ENCODE measurements at regions not wholly inside any gene's neighbourhood (a gene's known extent, or its start where the extent isn't known, plus 50 kb on each side); places are given as distances from the start of the nearest gene placed in this dataset.

GRCh38 chr6:137798261-137798660 is 68.8 kb upstream of the TNFAIP3 start:
- peaks cover 11% of the 10 kb centered on the region for H3K4me1 ChIP-seq
- no peaks in the 10 kb centered on the region for H3K36me3 ChIP-seq
- H3K27ac ChIP-seq: no peak overlapping the region
- Mint-ChIP-seq H3K4me1 (peaks cover 12% of the 10 kb centered on the region), H3K4me3 (no peak overlapping the region), H3K27me3 (ENCODE audit: insufficient read depth, low read depth) (no peaks in the 10 kb centered on the region), H3K27ac (no peak overlapping the region), H3K9me3 (no peaks in the 10 kb centered on the region), H3K36me3 (no peaks in the 10 kb centered on the region)
- H3K79me2 ChIP-seq (ENCODE audit: low read depth): no peaks in the 10 kb centered on the region
- TF ChIP-seq EZH2phosphoT487 (IDR thresholded peaks at IDR 0.05) (no peak), CTCF (IDR thresholded peaks at IDR 0.05) (no peak), EZH2 (IDR thresholded peaks at IDR 0.05) (no peak)
- no peaks in the 10 kb centered on the region for H4K20me1 ChIP-seq (ENCODE audit: low read depth)
- H2AFZ ChIP-seq (replicated peaks): no peak overlapping the region
- no peak overlapping the region for H3K9ac ChIP-seq
- no peaks in the 10 kb centered on the region for H3K9me3 ChIP-seq (ENCODE audit: low read depth)
- H3K4me2 ChIP-seq: no peak overlapping the region
- H3K27me3 ChIP-seq: no peaks in the 10 kb centered on the region
- no peak overlapping the region for H3K4me3 ChIP-seq
- DNase-seq (ENCODE audit: low spot score): no peak
- H3F3A ChIP-seq (ENCODE audit: low read depth): no peaks in the 10 kb centered on the region

DNA sequence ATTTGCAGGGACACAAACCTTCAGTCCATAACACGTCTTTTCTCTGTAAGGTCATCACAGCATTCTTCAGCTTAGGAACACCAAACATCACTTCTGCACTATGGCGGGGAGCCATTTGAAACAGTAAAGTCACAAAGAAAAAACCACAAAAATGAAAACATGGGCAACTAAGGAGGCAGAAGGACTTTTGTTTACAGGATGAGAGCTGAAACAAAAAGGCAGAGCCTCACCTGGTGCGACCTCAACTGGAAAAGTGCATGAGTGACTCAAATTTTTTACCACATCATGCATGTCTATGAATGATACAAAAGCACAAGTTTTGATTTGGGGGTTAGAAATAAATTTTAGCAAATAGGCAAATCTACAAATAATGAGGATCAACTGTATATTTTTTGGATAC is 68.2 kb upstream of the TNFAIP3 start:
- Histone ChIP-seq H3F3A (ENCODE audit: low read depth) (no peaks in the 10 kb centered on the region), H3K9me3 (ENCODE audit: low read depth) (no peaks in the 10 kb centered on the region), H4K20me1 (ENCODE audit: low read depth) (no peaks in the 10 kb centered on the region), H3K36me3 (no peaks in the 10 kb centered on the region), H3K9ac (no peak overlapping the region), H2AFZ (replicated peaks) (no peak overlapping the region), H3K4me1 (peaks cover 11% of the 10 kb centered on the region), H3K4me2 (no peak overlapping the region), H3K27ac (no peak overlapping the region), H3K4me3 (no peak overlapping the region), H3K79me2 (ENCODE audit: low read depth) (no peaks in the 10 kb centered on the region), H3K27me3 (no peaks in the 10 kb centered on the region)
- Mint-ChIP-seq H3K9me3 (no peaks in the 10 kb centered on the region), H3K4me1 (peaks cover 11% of the 10 kb centered on the region), H3K27ac (no peak overlapping the region), H3K4me3 (no peak overlapping the region), H3K27me3 (ENCODE audit: insufficient read depth, low read depth) (no peaks in the 10 kb centered on the region), H3K36me3 (no peaks in the 10 kb centered on the region)
- TF ChIP-seq EZH2 (IDR thresholded peaks at IDR 0.05): no peak
- TF ChIP-seq CTCF (IDR thresholded peaks at IDR 0.05): no peak
- TF ChIP-seq EZH2phosphoT487 (IDR thresholded peaks at IDR 0.05): no peak
- no peak for DNase-seq (ENCODE audit: low spot score)

DNA sequence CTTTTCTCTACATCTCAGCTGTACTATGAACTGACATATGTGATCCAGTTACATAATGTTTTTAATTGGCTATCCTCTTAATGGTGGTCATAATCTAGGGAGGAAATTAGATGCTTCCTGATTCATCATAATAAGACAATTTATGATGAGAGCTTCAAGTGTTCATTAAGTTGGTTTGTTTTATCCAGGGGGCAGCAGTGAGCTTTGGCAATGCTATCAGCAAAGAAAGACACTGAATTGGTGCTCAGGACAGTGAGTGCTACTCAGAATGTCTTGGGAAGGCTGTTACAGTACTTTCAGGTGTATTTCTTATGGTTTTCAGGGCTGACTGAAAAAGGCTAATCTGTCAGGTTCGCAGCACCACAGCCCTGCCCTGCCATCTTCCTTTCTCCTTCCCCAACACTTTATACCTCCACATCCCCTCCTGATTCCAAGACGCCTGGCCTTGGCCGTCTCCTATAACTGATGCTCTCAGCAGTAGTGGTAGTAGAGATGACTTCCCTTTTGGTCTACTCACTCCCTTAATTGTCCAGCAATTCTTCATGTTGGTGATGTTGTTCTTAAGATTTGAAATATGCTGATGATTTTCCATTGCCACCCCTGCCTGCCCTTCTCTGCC is 67.0 kb upstream of the TNFAIP3 start:
- no peaks in the 10 kb centered on the region for H3F3A ChIP-seq (ENCODE audit: low read depth)
- no peaks in the 10 kb centered on the region for H3K27me3 ChIP-seq
- TF ChIP-seq CTCF (IDR thresholded peaks at IDR 0.05) (peak; percentile 57), EZH2 (IDR thresholded peaks at IDR 0.05) (no peak)
- no peaks in the 10 kb centered on the region for H3K9me3 ChIP-seq (ENCODE audit: low read depth)
- no peaks in the 10 kb centered on the region for H3K79me2 ChIP-seq (ENCODE audit: low read depth)
- H3K36me3 ChIP-seq: no peaks in the 10 kb centered on the region
- H3K4me3 Mint-ChIP-seq: no peak overlapping the region
- no peak overlapping the region for H3K4me3 ChIP-seq
- H3K9me3 Mint-ChIP-seq: no peaks in the 10 kb centered on the region
- H3K27ac Mint-ChIP-seq: peak overlapping the region; percentile 39
- no peaks in the 10 kb centered on the region for H4K20me1 ChIP-seq (ENCODE audit: low read depth)
- H3K27ac ChIP-seq: no peak overlapping the region
- no peak overlapping the region for H3K9ac ChIP-seq
- H3K4me1 Mint-ChIP-seq: peaks cover 2% of the 10 kb centered on the region
- H3K4me1 ChIP-seq: peaks cover 5% of the 10 kb centered on the region
- H3K27me3 Mint-ChIP-seq (ENCODE audit: insufficient read depth, low read depth): no peaks in the 10 kb centered on the region
- H3K4me2 ChIP-seq: no peak overlapping the region
- H2AFZ ChIP-seq (replicated peaks): peak overlapping the region; percentile 42
- peak; percentile 48 for DNase-seq (ENCODE audit: low spot score)
- no peaks in the 10 kb centered on the region for H3K36me3 Mint-ChIP-seq

Measured in neural progenitor cell (in vitro differentiated cells).